ENCODE measurements at regions not wholly inside any gene's neighbourhood (a gene's known extent, or its start where the extent isn't known, plus 50 kb on each side); places are given as distances from the start of the nearest gene placed in this dataset.

DNA sequence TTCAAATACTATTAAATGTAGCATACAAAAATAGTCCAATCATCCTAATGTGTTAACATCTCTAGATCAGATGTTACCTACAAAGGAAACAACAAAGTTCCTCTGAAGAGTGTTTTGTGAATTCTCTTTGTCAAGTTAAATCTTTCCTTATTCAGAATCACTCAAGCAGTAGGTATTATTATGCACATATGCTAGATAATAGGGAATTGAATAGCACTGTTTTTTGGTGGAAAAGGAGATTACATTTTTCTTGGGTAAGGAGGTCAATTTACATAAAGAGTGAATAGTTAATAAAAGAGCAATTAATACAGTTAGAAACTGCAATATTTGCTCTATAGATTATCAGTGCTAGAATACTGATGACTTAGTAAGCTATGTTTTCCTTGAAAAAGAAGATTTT lies 130.7 kb downstream of the BTC start:
- TF ChIP-seq, protein P1, sequence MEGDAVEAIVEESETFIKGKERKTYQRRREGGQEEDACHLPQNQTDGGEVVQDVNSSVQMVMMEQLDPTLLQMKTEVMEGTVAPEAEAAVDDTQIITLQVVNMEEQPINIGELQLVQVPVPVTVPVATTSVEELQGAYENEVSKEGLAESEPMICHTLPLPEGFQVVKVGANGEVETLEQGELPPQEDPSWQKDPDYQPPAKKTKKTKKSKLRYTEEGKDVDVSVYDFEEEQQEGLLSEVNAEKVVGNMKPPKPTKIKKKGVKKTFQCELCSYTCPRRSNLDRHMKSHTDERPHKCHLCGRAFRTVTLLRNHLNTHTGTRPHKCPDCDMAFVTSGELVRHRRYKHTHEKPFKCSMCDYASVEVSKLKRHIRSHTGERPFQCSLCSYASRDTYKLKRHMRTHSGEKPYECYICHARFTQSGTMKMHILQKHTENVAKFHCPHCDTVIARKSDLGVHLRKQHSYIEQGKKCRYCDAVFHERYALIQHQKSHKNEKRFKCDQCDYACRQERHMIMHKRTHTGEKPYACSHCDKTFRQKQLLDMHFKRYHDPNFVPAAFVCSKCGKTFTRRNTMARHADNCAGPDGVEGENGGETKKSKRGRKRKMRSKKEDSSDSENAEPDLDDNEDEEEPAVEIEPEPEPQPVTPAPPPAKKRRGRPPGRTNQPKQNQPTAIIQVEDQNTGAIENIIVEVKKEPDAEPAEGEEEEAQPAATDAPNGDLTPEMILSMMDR (IDR thresholded peaks at IDR 0.05; ENCODE audit: low read depth, low read length, poor library complexity, severe bottlenecking), result no peak
- no peak for TF ChIP-seq EZH2phosphoT487 (IDR thresholded peaks at IDR 0.05; ENCODE audit: borderline replicate concordance, low read length)
